ENCODE measurements at regions not wholly inside any gene's neighbourhood (a gene's known extent, or its start where the extent isn't known, plus 50 kb on each side); places are given as distances from the start of the nearest gene placed in this dataset.
"Not testable (repeated sequence)": the region's sequence is repeated elsewhere in the genome, so short reads cannot be mapped to it uniquely, and the experiment has no call there.

DNA sequence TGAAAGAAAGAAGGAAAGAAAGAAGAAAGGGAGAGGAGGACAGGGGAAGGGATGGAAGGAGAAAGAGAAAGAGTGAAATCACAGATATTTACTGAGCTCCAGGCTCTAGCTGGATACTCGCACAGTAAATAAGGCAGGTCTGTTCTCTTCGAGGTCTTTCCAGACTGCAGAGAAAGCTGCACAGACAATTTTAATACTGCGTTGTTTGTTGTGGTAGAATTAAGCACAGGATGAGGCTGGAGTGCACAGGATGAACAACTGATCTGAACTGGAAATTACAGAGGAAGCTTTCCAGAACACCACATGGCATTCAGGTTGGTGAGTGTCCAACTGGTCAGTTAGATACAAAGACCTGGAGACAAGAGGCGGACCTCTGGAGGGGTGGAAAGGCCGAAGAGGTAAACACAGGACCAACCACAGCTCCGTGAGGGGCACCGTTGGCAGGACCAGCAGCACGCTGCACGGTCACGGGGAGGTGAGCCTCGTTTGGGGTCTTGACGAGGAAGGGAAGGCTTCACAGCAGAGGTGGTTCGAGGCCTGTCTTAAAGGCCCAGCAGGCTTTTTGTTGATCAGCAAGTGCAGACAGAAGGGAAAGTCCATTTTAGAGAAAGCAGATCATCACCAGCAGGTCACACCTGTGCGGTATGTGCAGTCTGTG is 121.7 kb downstream of the ATP6V0E2 start:
- DNase-seq: not testable (repeated sequence)

DNA sequence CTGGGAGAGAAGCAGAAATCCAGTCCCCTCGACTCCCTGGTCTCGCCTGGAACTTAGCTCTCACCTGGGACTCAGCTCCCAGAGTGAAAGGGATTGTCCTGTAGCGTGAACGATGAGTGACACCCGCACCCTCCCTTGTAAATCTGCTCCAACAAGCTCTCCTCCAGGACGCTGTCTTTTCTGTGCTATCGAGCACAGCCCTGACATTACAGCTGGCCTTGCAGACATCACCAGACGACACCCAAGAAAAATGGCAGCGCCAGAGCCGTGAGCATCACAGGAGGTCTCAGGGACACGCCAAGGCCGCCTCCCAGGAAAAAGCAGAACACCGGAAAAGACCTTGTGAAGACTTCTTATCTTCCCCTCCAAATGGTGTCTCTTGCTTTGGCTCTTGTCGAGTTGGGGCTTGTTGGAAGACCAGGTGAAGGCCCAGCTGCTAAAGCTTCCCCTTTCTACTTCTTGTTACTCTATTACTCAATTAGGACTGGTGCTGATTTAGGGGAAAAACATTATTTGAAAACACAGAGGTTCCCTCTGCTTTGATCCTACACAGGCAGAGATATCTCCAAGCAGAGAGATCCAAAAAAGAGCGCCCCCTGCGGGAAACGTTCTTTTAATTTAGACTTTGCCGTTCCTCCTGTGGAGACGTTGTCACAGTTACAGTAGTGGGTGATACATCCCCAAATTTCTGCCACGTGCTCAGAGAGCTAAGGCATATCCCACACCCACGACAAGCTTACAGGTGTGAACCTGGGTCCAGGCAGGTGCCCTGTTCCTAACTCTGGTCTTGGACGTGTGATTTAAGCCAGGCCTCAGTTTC is 127.2 kb downstream of the ATP6V0E2 start:
- not testable (repeated sequence) for DNase-seq

GRCh38 chr7:150003304-150003810 is 129.6 kb downstream of the ATP6V0E2 start:
- DNase-seq: no peak

- DNase-seq: not testable (repeated sequence)
These were observed 130.2 kb downstream of the ATP6V0E2 start for GRCh38 chr7:150003973-150004372.

- not testable (repeated sequence) for DNase-seq
These were observed 131.1 kb downstream of the ATP6V0E2 start for GRCh38 chr7:150004843-150005242.

GRCh38 chr7:150009620-150010303 is 136.0 kb downstream of the ATP6V0E2 start:
- not testable (repeated sequence) for DNase-seq

- not testable (repeated sequence) for DNase-seq
These were observed 143.0 kb downstream of the ATP6V0E2 start for GRCh38 chr7:150016651-150017189.

DNA sequence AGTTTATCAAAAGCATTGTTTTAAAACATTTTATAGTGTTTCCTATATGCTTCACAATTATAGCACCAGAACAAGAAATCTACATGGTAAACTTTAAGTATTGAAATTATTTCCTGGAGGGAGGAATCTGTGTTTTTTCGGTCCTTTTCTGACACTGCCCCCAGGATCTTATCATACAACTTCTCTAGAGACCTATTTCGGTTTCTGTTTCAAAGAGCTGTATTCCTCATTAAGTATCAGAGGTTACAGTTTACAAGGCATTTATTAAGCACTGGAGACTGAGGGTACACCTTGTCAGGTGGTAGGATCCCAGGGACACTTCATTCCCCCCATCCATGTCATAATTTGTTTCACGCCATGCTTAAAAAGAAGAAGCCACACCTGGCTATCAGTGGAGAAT is 146.4 kb downstream of the ATP6V0E2 start:
- not testable (repeated sequence) for DNase-seq

DNA sequence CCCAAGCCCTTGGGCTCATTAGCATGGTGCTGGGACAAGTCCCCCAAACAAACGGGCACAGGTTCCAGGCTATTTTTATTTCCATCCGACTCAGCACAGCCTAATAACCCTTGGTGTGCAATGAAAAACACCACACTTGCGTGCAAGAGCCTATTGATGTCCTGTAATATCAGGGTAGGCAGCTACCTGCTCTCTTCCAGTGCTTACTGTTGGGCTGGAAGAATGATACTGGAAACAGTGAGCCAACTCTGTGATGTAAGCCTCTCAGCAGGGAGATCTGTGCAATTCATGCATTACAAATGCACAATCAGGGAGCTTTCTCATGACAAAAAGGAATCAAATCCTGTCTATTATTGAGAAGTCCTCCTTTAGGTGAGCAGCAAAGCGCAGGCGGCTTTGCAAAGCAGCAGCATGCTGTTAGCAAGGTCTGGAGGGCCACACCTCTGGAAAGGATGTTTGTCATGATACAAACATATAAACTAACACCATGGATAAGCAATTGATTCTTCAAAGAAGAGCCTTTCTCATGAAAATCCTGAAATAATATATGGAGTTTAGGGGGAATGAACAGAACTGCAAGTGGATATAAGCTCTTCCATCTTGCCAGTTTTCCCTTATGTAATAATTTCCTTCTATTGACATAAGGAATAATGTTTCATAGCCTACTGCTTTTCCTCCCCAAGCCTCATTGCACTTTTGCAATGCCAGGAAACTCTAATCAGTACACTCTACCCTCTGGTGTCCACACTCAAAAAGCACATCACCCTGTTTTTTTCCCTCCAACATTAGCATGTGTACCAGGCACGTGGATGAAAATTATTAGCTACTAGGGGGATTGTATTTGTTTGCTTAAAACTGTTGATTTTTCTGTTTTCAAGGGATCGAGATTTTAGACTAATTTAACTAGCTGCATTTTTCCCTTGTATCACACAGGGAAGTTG is 151.1 kb downstream of the ATP6V0E2 start:
- DNase-seq: not testable (repeated sequence)

DNA sequence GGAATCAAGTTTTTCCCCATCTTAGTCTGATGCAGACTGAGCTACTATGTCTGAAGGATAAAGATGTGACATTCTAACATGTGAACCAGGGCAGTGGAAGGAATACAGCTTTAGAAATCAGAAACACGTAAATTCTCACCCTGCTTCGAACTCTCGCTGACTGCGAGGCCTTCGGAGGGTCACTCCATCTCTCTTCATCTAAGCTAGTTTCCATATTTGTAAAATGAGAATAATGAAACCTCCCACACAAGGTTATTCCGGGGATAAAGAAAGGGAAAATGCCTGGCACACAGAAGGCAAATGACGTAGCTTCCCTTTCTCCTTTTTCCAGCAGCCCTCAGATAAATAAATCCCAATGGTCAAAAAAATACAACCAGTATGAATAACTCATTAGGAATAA is 152.0 kb downstream of the ATP6V0E2 start:
- not testable (repeated sequence) for DNase-seq

DNA sequence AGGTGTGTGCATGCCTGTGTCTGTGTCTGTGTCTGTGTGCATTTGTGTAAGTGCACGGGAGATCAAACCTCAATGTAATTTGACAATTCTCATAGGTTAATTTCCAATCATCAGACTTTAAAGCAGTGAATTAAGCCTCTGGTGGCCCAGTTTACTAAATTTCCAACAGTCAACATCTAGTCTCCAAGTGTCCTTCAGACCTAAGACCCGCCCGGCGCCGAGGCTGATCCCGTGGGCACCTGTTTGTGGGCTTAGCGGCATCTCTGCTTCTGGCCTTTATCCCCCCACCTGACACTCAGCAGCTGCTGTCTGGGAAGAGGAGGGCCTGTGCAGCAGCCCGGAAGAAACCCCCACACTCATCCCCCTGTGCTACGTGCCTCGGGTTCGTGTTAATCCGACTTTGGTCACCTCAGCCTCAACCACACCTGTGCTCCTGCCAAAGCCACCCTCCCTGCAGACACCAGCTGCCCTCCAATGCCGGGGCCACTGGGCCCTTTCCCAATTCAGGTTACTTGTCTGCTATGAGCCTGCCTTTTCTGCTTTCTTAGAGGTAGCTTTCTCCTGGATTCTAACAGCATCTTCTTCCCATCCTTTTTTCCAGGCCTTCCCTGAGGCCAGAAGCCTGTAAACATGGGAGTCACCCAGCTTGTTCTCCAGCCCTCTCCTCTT is 154.7 kb downstream of the ATP6V0E2 start:
- DNase-seq: not testable (repeated sequence)

- not testable (repeated sequence) for DNase-seq
These were observed 155.2 kb downstream of the ATP6V0E2 start for GRCh38 chr7:150029013-150029389.

DNA sequence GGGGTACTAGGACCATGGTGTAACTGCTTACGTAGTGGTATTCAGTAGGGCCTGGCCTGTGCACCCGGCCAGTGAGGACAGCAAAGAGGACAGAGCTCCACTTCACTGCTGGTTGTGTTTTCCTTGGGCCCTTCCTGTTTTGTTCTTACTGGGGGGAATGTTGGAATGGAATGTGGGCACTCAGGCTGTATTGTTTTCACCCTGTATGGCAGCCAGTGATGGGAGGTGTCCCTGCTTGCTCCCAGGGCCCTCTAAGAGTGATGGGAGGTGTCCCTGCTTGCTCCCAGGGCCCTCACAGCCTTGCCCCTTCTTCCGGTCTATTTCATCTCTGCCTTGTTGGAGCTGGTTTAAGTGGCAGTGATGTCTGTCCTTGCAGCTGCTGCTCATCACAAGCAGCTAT is 158.0 kb downstream of the ATP6V0E2 start:
- not testable (repeated sequence) for DNase-seq

DNA sequence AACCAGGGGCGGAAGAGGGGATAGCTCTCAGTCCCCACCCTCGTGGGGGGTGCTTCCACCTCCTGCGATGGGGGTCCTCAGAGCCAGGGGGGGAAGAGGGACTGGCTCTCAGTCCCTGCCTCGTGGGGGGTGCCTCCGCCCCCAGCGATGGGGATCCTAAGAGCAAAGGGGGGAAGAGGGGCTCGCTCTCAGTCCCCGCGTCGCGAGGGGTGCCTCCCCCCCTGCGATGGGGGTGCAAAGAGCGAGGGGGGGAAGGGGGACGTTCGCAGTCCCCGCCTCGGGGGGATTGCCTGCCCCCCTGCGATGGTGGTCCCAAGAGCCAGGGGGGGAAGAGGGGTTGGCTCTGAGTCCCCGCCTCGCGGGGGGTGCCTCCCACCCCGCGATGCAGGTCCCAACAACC is 159.9 kb downstream of the ATP6V0E2 start:
- DNase-seq: not testable (repeated sequence)

- DNase-seq: not testable (repeated sequence)
These were observed 162.0 kb downstream of the ATP6V0E2 start for GRCh38 chr7:150035769-150036168.

DNA sequence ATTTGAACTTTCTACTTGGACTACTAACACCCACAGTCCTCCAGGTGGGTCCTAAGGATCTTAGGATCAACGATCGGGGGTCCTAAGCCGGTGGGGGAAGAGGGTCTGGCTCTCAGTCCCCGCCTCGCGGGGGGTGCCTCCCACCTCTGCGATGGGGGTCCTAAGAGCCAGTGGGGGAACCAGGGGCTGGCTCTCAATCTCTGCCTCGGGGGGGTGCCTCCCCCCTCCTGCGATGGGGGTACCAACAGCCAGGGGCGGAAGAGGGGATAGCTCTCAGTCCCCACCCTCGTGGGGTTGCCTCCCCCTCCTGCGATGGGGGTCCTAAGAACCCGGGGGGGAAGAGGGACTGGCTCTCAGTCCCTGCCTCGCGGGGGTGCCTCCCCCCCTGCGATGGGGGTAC is 165.3 kb downstream of the ATP6V0E2 start:
- DNase-seq: not testable (repeated sequence)

DNA sequence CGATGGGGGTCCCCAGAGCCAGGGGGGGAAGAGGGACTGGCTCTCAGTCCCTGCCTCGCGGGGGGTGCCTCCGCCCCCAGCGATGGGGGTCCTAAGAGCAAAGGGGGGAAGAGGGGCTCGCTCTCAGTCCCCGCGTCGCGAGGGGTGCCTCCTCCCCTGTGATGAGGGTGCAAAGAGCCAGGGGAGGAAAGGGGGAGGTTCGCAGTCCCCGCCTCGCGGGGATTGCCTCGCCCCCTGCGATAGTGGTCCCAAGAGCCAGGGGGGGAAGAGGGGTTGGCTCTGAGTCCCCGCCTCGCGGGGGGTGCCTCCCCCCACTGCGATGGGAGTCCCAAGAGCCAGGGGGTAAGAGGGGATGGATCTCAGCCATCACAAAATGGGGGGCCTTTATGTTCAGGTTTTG is 168.5 kb downstream of the ATP6V0E2 start:
- not testable (repeated sequence) for DNase-seq

DNA sequence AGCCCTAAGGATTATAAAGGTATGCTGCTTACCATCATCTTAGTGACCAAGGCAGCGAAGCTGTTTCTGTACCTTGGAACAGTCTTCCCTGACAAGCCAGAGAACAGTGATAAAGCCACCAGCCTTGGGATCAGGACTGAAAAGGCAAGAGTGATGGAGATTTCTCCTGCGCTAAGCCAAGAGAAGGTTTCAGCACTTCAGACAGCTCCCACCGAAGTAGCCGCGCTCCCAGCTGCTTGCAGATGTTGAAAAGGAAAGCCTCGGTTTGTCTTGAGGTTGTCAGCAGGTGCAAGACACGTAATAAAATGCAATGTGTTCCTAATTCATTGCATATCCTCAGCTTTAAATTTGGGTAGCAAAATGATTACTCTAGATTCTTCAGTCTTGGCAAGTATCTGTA is 171.0 kb downstream of the ATP6V0E2 start:
- DNase-seq: not testable (repeated sequence)

- not testable (repeated sequence) for DNase-seq
These were observed 171.8 kb downstream of the ATP6V0E2 start for GRCh38 chr7:150045596-150045995.

DNA sequence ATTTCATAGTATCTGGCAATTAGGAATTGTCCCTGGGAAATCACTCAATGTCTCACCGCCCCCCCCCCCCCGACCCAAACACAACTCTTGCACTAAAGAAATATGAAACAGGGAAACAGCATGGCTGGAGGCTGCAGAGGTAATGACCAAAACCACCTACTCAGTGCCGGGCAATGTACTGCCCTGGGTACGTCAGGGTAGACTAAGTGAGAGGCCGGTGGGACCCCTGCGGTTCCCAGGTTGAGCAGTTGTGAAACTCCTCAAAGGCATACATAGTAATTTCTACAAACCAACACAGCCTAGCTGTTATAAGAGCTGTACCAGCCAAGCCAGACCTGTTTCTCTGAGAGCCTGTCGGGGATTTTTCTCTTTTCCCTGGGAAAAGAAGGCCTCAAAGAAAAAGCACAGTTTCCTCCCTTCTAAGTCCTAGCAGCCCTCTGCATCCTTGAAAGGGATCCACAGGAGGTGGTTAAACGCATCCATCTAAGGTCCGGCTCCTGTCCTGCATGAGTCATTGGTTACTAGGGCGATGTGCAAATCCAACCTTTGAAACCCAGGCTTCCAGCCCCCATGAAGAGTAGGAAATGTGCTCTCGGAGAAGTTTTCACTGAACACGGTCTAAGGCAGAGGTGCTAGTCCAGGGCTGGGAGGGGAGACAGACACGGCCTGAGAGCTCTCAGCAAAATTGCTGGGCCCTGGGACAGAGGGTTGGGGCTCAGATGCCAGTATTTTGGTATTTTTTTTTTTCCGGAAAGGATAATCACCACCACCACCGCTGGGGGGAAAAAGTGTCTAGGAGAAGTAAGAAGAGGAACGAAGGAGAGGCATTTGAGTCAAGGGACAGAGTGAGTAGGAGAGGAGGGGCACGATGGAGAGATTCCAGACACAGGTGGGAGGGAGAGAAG is 172.8 kb downstream of the ATP6V0E2 start:
- not testable (repeated sequence) for DNase-seq
